ENCODE measurements at regions not wholly inside any gene's neighbourhood (a gene's known extent, or its start where the extent isn't known, plus 50 kb on each side); places are given as distances from the start of the nearest gene placed in this dataset.

DNA sequence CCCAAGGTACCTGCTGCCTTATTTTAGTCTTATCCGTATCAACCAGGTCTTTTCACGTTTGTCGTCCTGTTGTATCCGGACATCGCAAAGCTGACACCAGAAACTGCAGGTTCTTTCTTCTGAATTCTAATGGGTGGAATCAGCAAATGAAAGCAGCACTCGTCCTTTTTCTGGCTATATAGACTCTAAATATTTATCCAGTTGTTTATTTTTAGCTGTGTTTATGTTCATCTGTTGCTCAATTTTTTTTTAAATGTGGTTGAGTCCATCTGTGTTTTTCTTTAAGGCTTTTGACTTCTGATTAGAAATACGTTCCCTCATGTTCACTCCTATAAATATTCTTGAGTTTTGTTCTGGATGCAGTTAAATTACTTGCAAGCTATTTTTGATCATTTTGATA, 831.7 kb downstream of the MTRR start:
- Histone ChIP-seq H3K9me3 (no peaks in the 10 kb centered on the region), H3K4me1 (no peaks in the 10 kb centered on the region), H3K4me3 (ENCODE audit: low read depth, low read length) (no peak overlapping the region), H3K36me3 (ENCODE audit: control insufficient read depth, insufficient read depth, low read length) (no peaks in the 10 kb centered on the region), H3K27me3 (replicated peaks; ENCODE audit: control insufficient read depth, insufficient read depth, low read length) (no peaks in the 10 kb centered on the region)
- TF ChIP-seq, protein P1, sequence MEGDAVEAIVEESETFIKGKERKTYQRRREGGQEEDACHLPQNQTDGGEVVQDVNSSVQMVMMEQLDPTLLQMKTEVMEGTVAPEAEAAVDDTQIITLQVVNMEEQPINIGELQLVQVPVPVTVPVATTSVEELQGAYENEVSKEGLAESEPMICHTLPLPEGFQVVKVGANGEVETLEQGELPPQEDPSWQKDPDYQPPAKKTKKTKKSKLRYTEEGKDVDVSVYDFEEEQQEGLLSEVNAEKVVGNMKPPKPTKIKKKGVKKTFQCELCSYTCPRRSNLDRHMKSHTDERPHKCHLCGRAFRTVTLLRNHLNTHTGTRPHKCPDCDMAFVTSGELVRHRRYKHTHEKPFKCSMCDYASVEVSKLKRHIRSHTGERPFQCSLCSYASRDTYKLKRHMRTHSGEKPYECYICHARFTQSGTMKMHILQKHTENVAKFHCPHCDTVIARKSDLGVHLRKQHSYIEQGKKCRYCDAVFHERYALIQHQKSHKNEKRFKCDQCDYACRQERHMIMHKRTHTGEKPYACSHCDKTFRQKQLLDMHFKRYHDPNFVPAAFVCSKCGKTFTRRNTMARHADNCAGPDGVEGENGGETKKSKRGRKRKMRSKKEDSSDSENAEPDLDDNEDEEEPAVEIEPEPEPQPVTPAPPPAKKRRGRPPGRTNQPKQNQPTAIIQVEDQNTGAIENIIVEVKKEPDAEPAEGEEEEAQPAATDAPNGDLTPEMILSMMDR (IDR thresholded peaks at IDR 0.05; ENCODE audit: insufficient read depth in 1 of 2, low read depth in 1 of 2, low read length in 1 of 2, severe bottlenecking in 1 of 2, unreplicated experiment in 1 of 2), result no peak
- Mint-ChIP-seq H3K27ac (ENCODE audit: unreplicated experiment) (no peak overlapping the region), H3K36me3 (ENCODE audit: insufficient read depth, unreplicated experiment) (no peaks in the 10 kb centered on the region), H3K4me3 (ENCODE audit: unreplicated experiment) (no peak overlapping the region), H3K4me1 (ENCODE audit: low read depth, unreplicated experiment) (no peaks in the 10 kb centered on the region), H3K27me3 (ENCODE audit: insufficient read depth, unreplicated experiment) (peaks cover 3% of the 10 kb centered on the region), H3K9me3 (ENCODE audit: unreplicated experiment) (peaks cover 9% of the 10 kb centered on the region)
- BruUV-seq (replicated peaks), result no TSS peak
- POLR2A ChIA-PET, result no interaction called here
- no peak for DNase-seq
- CTCF ChIA-PET, result no interaction called here
- intact Hi-C loops (cut with micrococcal nuclease; ENCODE audit: unreplicated experiment), result no loop called here

DNA sequence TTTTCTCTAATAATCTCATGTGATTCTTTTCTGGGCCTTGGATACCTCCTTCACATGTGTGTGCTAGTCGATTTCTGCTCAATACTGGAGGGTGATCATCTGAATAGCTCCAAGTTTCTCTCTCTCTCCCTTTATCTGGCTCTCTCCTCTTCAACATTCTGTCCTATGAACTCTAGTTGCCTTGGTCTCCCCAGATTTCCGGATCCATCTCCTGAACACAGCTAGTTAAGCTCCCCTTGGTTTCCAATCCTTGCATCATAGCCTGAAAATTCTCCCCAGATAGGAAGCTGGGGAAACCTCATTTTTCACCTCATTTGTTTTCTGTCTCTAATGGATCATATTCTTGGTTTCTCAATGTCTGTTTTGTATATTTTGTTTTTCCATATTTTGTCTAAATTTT, 832.3 kb downstream of the MTRR start:
- H3K4me1 ChIP-seq, result no peaks in the 10 kb centered on the region
- no peaks in the 10 kb centered on the region for H3K27me3 ChIP-seq (replicated peaks; ENCODE audit: control insufficient read depth, insufficient read depth, low read length)
- no peaks in the 10 kb centered on the region for H3K9me3 ChIP-seq
- no peaks in the 10 kb centered on the region for H3K36me3 ChIP-seq (ENCODE audit: control insufficient read depth, insufficient read depth, low read length)
- CTCF ChIA-PET, result no interaction called here
- TF ChIP-seq, protein P1 (IDR thresholded peaks at IDR 0.05; ENCODE audit: insufficient read depth in 1 of 2, low read depth in 1 of 2, low read length in 1 of 2, severe bottlenecking in 1 of 2, unreplicated experiment in 1 of 2), result no peak
- peaks cover 3% of the 10 kb centered on the region for H3K27me3 Mint-ChIP-seq (ENCODE audit: insufficient read depth, unreplicated experiment)
- H3K9me3 Mint-ChIP-seq (ENCODE audit: unreplicated experiment), result peaks cover 9% of the 10 kb centered on the region
- no peaks in the 10 kb centered on the region for H3K36me3 Mint-ChIP-seq (ENCODE audit: insufficient read depth, unreplicated experiment)
- no peak overlapping the region for H3K4me3 Mint-ChIP-seq (ENCODE audit: unreplicated experiment)
- POLR2A ChIA-PET, result no interaction called here
- no peak for DNase-seq
- intact Hi-C loops (cut with micrococcal nuclease; ENCODE audit: unreplicated experiment), result no loop called here
- no TSS peak for BruUV-seq (replicated peaks)
- no peaks in the 10 kb centered on the region for H3K4me1 Mint-ChIP-seq (ENCODE audit: low read depth, unreplicated experiment)
- H3K4me3 ChIP-seq (ENCODE audit: low read depth, low read length), result no peak overlapping the region
- H3K27ac Mint-ChIP-seq (ENCODE audit: unreplicated experiment), result no peak overlapping the region

DNA sequence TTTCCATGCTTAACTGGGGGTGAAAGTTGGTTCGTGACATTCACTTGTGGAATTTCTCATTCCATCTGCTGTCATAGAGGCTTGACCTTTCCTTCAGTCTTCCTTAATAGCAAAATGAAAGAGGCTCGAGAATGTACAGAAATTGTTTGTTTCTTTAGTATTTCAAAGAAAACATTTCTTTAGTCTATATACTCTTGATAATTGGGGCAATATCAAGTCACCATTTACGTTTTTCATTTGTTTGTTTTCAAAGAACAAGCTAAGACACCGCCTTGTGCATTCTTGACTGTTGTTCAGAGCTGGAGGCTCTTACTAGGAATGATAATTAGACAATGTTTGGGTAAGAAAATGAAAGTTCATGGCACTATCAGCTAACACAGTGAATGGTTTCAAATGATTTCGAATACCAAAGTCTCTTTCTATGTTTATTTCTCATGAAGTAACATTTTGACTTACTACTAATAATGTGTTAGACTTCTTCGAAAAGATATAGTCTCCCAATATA, 835.4 kb downstream of the SEMA5A start:
- Mint-ChIP-seq H3K4me3 (ENCODE audit: unreplicated experiment) (no peak overlapping the region), H3K9me3 (ENCODE audit: unreplicated experiment) (no peaks in the 10 kb centered on the region), H3K27ac (ENCODE audit: unreplicated experiment) (no peak overlapping the region), H3K36me3 (ENCODE audit: insufficient read depth, unreplicated experiment) (no peaks in the 10 kb centered on the region), H3K4me1 (ENCODE audit: low read depth, unreplicated experiment) (no peaks in the 10 kb centered on the region), H3K27me3 (ENCODE audit: insufficient read depth, unreplicated experiment) (no peaks in the 10 kb centered on the region)
- no peaks in the 10 kb centered on the region for H3K4me1 ChIP-seq
- intact Hi-C loops (cut with micrococcal nuclease; ENCODE audit: unreplicated experiment), result no loop called here
- no peaks in the 10 kb centered on the region for H3K36me3 ChIP-seq (ENCODE audit: control insufficient read depth, insufficient read depth, low read length)
- ChIA-PET POLR2A (no interaction called here), CTCF (no interaction called here)
- TF ChIP-seq, protein P1 (IDR thresholded peaks at IDR 0.05; ENCODE audit: insufficient read depth in 1 of 2, low read depth in 1 of 2, low read length in 1 of 2, severe bottlenecking in 1 of 2, unreplicated experiment in 1 of 2), result no peak
- no peak for DNase-seq
- peaks cover 4% of the 10 kb centered on the region; the same call in 1 of the 2 replicates for H3K9me3 ChIP-seq
- BruUV-seq (replicated peaks), result no TSS peak
- no peak overlapping the region for H3K4me3 ChIP-seq (ENCODE audit: low read depth, low read length)
- no peaks in the 10 kb centered on the region for H3K27me3 ChIP-seq (replicated peaks; ENCODE audit: control insufficient read depth, insufficient read depth, low read length)

All from Caco-2 (cell line).